Upper lobe of left lung (tissue), 4 donors: ENCODE measurements at regions not wholly inside any gene's neighbourhood (a gene's known extent, or its start where the extent isn't known, plus 50 kb on each side); places are given as distances from the start of the nearest gene placed in this dataset.

Experiments
- CTCF ChIP-seq, 6 experiments: fragments of 450-650 bp in 4 of 6; fragments of 200-600 bp in 2 of 6; sonication (generic) in 2 of 6; IDR thresholded peaks; one replicate each; pipeline ENCODE4 v1.5.1; 2016 to 2019; ENCODE audit warnings: antibody characterized with exemption in 6 of 6
- POLR2AphosphoS5 ChIP-seq, 2 donors: sonication (generic); formaldehyde crosslinking; IDR thresholded peaks; one replicate each; pipeline ENCODE4 v1.5.1; 2017; ENCODE audit warnings: antibody characterized with exemption in 2 of 2

- TF ChIP-seq POLR2AphosphoS5 (IDR thresholded peaks at IDR 0.05) (no peak), CTCF (IDR thresholded peaks at IDR 0.05) (no peak)
These were observed 56.3 kb upstream of the NFASC start for GRCh38 chr1:204814166-204814884.
